Daoy (cell line): ENCODE measurements at regions not wholly inside any gene's neighbourhood (a gene's known extent, or its start where the extent isn't known, plus 50 kb on each side); places are given as distances from the start of the nearest gene placed in this dataset.

Source experiments
- DNase-seq: peaks from one replicate; pipeline ENCODE4 v3.0.0-alpha.2; 2015; ENCODE audit warnings: low read depth

- DNase-seq: no peak
Measured at GRCh38 chr6:20313051-20313450, 88.6 kb upstream of the E2F3 start.

GRCh38 chr6:20313960-20314530, 87.6 kb upstream of the E2F3 start:
- DNase-seq: no peak

GRCh38 chr6:20314866-20315845, 86.5 kb upstream of the E2F3 start:
- no peak for DNase-seq

DNA sequence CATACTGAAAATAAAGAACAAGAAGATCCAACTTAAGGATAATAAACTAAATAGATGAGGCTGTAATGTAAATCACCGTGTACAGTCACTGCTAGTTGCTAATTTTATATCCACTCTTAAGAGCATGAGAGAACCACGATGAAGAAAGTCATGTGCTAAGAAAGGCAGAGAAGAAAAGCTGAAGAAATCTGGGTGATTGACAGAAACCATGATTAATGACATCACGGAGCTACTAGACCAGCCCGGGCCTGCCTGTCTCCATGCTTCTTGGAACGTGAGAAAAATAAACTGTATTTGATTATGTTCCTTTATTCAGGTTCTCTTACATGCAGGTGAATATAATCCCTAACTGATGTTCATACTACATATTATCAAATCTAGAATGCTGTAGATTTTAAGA, 84.2 kb upstream of the E2F3 start:
- DNase-seq: no peak

GRCh38 chr6:20318851-20319387, 82.8 kb upstream of the E2F3 start:
- DNase-seq: no peak

DNA sequence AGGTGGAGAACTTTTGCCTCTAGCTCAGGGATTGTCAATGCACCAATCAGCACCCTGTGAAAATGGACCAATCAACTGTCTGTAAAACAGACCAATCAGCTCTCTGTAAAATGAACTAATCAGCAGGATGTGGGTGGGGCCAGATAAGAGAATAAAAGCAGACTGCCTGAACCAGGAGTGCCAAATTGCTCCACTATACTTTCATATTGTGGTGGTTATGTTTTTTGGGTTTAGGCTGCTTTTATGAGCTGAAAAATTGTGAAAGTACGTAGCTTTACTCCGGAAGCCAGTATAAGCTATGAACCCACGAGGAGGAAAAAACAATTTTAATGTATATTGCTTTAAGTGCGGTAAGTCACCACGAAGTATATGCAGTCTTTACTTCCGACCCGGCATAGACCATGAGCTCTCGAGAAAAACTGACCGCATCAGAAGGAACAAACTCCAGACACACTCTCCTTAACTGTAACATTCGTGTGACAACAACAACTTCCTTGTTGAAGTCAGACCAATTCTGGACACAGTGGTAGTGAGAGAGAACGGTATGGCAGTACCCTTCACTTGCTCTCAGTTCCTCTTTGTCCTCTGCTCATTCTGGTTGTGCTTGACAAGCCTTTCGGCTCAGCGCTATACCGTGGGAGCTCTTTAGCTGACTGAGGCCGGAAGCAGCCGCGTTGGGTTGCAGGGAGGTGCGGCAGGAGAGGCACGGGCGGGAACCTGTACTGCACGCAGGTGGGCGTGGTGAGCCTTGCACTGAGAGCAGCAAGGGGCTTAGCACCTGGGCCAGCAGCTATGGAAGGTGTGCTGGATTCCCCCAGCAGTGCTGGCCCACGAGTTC, 81.9 kb upstream of the E2F3 start:
- no peak for DNase-seq

- no peak for DNase-seq
Measured at GRCh38 chr6:20325641-20326421, 75.8 kb upstream of the E2F3 start.

- DNase-seq: no peak
Measured at GRCh38 chr6:20326422-20326728, 75.3 kb upstream of the E2F3 start.

- no peak for DNase-seq
Measured at GRCh38 chr6:20327141-20327540, 74.5 kb upstream of the E2F3 start.

DNA sequence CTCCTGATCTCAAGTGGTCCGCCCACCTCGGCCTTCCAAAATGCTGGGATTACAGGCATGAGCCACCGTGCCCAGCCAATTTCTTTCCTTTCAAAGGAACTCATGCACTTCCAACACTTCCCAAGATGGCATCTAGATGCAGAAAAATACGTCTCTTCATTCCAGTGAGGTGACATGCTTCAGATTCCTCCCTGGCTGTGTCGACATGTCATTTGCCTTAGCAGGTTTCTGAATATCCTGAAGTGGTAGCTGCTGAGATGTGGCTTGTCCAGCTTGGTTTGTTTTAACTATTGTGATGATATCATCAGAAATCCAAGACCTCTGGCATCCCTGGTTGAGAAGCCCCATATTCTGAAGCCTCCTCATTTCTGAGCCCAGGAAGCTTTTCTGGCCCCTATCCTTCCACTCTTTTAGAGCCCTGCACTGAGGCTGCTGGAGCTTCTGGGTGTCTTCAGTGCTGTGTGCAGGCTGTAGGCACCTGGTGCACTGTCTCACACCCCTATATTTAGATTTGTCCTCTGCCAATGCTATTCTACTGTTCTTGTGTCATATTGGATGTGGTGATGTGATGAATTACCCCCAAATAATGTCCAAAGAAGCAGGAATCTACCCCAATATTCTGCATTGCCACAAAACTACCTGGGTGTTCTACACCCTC, 73.3 kb upstream of the E2F3 start:
- DNase-seq: no peak

GRCh38 chr6:20328924-20329300, 72.8 kb upstream of the E2F3 start:
- DNase-seq: no peak

GRCh38 chr6:20331042-20331441, 70.6 kb upstream of the E2F3 start:
- DNase-seq: no peak

DNA sequence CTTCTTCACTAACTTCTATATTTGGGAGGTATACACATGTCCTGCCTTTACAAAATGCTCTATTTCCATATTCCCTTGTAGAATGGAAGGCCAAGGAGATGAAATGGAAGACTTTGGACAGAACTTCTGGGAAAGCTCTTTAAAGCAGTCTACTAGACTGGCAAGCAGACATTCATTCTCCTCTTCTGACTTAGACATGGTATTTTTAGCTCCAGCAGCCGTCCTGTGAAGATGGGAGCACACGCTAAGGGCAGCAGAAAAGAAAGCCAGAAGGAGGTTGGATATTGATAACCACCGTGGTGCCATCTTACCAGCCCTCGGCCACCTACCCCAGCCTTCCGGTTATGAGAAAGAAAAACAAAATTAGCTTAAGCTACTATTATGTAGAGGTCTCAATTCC, 70.1 kb upstream of the E2F3 start:
- DNase-seq: no peak

DNA sequence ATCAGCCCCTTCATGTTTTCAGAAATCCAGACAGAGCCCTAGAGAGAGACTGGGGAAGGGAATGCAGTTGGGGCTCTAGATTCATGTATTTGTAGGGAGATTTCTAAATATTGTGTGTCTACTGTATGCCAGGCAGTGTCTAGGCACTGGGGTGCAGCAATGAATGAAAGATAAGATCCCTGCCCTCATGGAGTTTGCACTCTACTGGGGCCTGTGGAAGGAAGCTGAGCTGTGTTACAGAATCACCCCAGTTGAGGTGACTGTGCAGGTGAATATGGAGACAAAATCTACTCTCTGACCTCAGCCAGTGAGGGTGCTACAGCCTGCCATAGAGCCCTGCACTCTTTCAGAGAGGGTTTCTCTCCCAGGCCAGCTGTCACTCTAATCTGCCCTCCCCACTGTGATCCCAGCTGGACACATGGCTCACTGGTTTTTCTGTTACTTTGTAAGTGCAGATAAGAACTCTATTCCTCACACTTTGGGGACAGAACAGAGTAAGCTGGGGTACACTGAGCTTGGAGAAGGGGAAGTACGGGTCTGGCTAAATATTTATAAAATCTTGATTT, 69.2 kb upstream of the E2F3 start:
- DNase-seq: no peak

DNA sequence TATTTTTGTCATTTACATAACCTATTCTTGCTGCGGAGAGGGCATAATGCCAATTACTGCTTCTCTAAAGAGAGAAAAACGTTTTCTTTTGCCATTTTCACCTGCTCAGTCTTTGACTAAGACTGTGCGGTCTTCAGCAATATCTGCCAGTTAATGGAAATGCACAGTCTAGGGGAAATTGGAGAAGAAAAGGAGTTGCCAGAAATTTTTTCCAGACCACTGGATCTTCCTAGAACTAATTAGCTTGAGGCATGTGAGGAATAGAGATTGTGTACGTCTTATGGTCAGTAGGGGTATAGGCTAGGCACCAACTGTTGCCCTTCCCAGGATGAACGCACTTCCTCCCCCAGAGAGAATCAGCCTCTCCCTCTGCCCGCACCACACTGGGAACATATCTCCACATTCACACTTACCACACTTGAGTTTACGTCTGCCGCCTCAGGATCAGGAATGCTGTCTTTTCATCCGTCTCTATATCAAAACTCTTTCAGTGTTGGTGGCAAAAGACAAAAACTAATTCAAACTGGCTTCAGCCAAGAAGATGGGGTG, 67.9 kb upstream of the E2F3 start:
- no peak for DNase-seq

- DNase-seq: peak; percentile 19
Measured at GRCh38 chr6:20334334-20334733, 67.3 kb upstream of the E2F3 start.

DNA sequence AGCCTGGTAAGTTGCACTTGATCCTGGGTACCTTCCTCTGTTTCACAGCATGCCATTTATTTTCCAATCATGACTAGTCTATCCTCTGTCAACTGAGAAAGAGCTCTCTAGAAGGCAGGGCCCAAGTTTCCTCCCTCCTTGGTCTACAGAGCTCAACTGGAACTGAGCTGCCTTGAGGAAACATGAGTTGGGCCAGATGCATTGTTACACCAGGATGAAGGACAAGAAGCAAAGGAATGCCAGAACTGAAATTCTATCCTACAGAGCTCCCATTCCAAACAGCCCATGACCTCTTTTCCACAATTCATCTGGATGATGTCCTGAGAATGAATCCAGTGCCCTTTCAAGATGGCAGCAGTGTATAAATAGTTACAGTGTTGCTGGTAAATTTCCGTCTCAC, 66.7 kb upstream of the E2F3 start:
- no peak for DNase-seq

- DNase-seq: no peak
Measured at GRCh38 chr6:20335872-20336271, 65.8 kb upstream of the E2F3 start.

DNA sequence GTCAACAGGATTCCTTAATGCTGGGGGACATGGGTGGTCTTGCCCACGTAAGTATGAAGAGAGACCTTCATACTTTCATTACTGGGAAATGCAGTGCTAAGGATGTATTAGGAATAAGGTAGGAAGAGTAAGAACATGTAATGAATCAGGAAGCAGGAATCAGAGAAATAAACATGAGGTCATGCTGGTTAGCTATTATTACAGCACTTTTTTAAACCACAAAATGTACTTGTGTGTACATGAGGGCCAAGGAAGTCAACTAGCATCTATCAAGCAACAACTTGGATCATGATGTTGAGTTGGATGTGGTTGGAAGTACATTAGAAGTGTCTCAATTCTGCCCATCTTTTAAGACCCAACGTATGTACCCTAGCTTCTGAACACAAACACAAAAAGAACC, 63.5 kb upstream of the E2F3 start:
- DNase-seq: no peak

- DNase-seq: peak; percentile 40
Measured at GRCh38 chr6:20340068-20340848, 61.4 kb upstream of the E2F3 start.
